CD4-positive, alpha-beta T cell (primary cell): ENCODE measurements at regions not wholly inside any gene's neighbourhood (a gene's known extent, or its start where the extent isn't known, plus 50 kb on each side); places are given as distances from the start of the nearest gene placed in this dataset.

ENCODE experiments used
- ATAC-seq: fragments of 200-7000 bp; cut with Tn5 transposase; one replicate; pipeline ENCODE4 v1.10.0; 2022; ENCODE audit warnings: mild to moderate bottlenecking; ENCODE audit not compliant: poor library complexity
- CTCF ChIA-PET: fragments of 350-600 bp; sonication (Branson Sonifier 250); formaldehyde crosslinking; loops from one replicate; lab custom pipeline; 2021; ENCODE audit warnings: antibody characterized with exemption, inconsistent platforms; lab: Charles Lee
- POLR2A ChIA-PET: fragments of 350-600 bp; sonication (Branson Sonifier 250); formaldehyde crosslinking; loops from one replicate; lab custom pipeline; 2021; ENCODE audit warnings: antibody characterized with exemption, inconsistent platforms; lab: Charles Lee
- DNase-seq, 14 experiments: peaks; one replicate each; pipeline ENCODE4 v3.0.0-alpha.2; 2013 to 2020; ENCODE audit warnings: mixed read lengths in 2 of 14
- H3K27ac ChIP-seq, 2 donors: one replicate each; pipeline versions ENCODE4 v1.5.1 to v1.7.0; 2013; ENCODE audit warnings: low read length in 2 of 2, low read depth in 1 of 2, mild to moderate bottlenecking in 1 of 2
- H3K27me3 ChIP-seq, 2 experiments: 1 replicate in 1 of 2; 2 replicates in 1 of 2; pipeline versions ENCODE4 v1.6.1 to v1.7.0; 2013; ENCODE audit warnings: low read length in 2 of 2, control low read depth in 1 of 2, mild to moderate bottlenecking in 1 of 2, moderate library complexity in 1 of 2; ENCODE audit not compliant: insufficient read depth in 2 of 2, control insufficient read depth in 1 of 2
- H3K36me3 ChIP-seq: one replicate; pipeline ENCODE4 v1.6.1; 2013; ENCODE audit warnings: low read length, control low read depth; ENCODE audit not compliant: insufficient read depth
- H3K4me1 ChIP-seq: one replicate; pipeline ENCODE4 v1.6.1; 2013; ENCODE audit warnings: low read length, control low read depth; ENCODE audit not compliant: insufficient read depth
- H3K4me3 ChIP-seq: one replicate; pipeline ENCODE4 v1.5.1; 2013; ENCODE audit warnings: mild to moderate bottlenecking, low read length, moderate library complexity
- H3K9me3 ChIP-seq, 2 experiments: 1 replicate in 1 of 2; 2 replicates in 1 of 2; pipeline versions ENCODE4 v1.6.1 to v1.7.0; 2013; ENCODE audit warnings: low read length in 2 of 2, mild to moderate bottlenecking in 2 of 2, control low read depth in 1 of 2, moderate library complexity in 1 of 2; ENCODE audit not compliant: control insufficient read depth in 1 of 2, insufficient read depth in 1 of 2
- H3K27ac Mint-ChIP-seq: one replicate; pipeline ENCODE4 v1.8.0; 2020; ENCODE audit warnings: mixed read lengths
- H3K27me3 Mint-ChIP-seq: one replicate; pipeline ENCODE4 v1.8.0; 2021; ENCODE audit warnings: mixed read lengths
- H3K36me3 Mint-ChIP-seq: one replicate; pipeline ENCODE4 v1.8.0; 2021; ENCODE audit warnings: low read depth, mixed read lengths
- H3K4me1 Mint-ChIP-seq: one replicate; pipeline ENCODE4 v1.8.0; 2021; ENCODE audit warnings: low read depth, mixed read lengths
- H3K4me3 Mint-ChIP-seq: one replicate; pipeline ENCODE4 v1.8.0; 2020; ENCODE audit warnings: mild to moderate bottlenecking, mixed read lengths
- H3K9me3 Mint-ChIP-seq: one replicate; pipeline ENCODE4 v1.8.0; 2020; ENCODE audit warnings: mixed read lengths
- intact Hi-C, 2 experiments: fragments of 100-400 bp; cut with DNase I in 1 of 2; cut with micrococcal nuclease in 1 of 2; formaldehyde crosslinking; loops; one replicate each; pipeline versions ENCODE4 v1.15.1 to v1.9.0; 2023 to 2025; cut with DNase I, micrococcal nuclease
- TF ChIP-seq, protein P1 (sequence below): fragments of 200-600 bp; IDR thresholded peaks from one replicate; pipeline ENCODE4 v1.8.0; 2022; ENCODE audit warnings: antibody characterized with exemption, mild to moderate bottlenecking

GRCh38 chr2:143934626-143935481 is 585.1 kb downstream of the ZEB2 start:
- ChIA-PET CTCF (no interaction called here), POLR2A (no interaction called here)
- TF ChIP-seq, protein P1, sequence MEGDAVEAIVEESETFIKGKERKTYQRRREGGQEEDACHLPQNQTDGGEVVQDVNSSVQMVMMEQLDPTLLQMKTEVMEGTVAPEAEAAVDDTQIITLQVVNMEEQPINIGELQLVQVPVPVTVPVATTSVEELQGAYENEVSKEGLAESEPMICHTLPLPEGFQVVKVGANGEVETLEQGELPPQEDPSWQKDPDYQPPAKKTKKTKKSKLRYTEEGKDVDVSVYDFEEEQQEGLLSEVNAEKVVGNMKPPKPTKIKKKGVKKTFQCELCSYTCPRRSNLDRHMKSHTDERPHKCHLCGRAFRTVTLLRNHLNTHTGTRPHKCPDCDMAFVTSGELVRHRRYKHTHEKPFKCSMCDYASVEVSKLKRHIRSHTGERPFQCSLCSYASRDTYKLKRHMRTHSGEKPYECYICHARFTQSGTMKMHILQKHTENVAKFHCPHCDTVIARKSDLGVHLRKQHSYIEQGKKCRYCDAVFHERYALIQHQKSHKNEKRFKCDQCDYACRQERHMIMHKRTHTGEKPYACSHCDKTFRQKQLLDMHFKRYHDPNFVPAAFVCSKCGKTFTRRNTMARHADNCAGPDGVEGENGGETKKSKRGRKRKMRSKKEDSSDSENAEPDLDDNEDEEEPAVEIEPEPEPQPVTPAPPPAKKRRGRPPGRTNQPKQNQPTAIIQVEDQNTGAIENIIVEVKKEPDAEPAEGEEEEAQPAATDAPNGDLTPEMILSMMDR: no peak
- DNase-seq: no peak
- Mint-ChIP-seq H3K9me3 (no peaks in the 10 kb centered on the region), H3K27me3 (peaks cover 69% of the 10 kb centered on the region), H3K36me3 (no peaks in the 10 kb centered on the region), H3K27ac (no peak overlapping the region), H3K4me3 (no peak overlapping the region), H3K4me1 (peaks cover 16% of the 10 kb centered on the region)
- Histone ChIP-seq H3K36me3 (no peaks in the 10 kb centered on the region), H3K9me3 (peaks cover 0 to 4% of the 10 kb centered on the region in 2 experiments), H3K4me1 (peaks cover 7% of the 10 kb centered on the region), H3K4me3 (no peak overlapping the region), H3K27ac (no peak overlapping the region), H3K27me3 (peaks cover 9 to 26% of the 10 kb centered on the region in 2 experiments)
- ATAC-seq: no peak
- intact Hi-C loops: no loop called here

DNA sequence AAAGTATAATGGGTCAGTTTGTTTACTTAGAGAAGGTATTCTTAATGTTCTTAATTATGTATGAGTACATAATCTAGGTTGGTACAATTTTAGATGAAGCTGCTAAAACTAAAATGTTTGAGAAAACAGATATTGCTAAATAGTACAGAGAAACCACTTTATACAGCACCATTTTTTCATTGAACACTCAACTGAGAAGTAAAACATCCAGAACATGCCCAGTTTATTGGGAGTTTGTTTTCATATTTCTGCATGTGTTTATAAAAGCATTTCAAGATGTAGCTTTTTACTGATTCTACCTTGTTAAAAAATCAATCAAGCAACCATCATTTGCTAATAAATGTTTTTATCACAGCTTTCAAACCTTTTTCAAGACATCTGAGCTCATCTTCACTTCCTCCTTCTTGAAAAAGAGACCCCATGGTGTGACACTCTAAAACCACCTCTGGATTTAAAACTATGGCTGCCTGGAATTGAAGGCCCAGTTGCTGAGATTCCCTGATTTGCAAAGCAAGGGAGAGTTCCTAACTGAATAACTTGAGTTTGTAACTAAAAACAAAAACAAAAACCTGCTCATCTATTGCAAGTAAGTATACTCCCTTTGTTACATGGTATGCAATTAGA is 585.9 kb downstream of the ZEB2 start:
- no peak overlapping the region for H3K27ac Mint-ChIP-seq
- TF ChIP-seq, protein P1: no peak
- DNase-seq (no peak), ATAC-seq (no peak)
- intact Hi-C loops: no loop called here
- H3K4me1 Mint-ChIP-seq: peaks cover 16% of the 10 kb centered on the region
- no peak overlapping the region for H3K4me3 Mint-ChIP-seq
- Histone ChIP-seq H3K27me3 (peaks cover 8 to 23% of the 10 kb centered on the region in 2 experiments), H3K27ac (no peak overlapping the region), H3K36me3 (no peaks in the 10 kb centered on the region), H3K9me3 (peaks cover 0 to 4% of the 10 kb centered on the region in 2 experiments), H3K4me3 (no peak overlapping the region), H3K4me1 (peaks cover 7% of the 10 kb centered on the region)
- H3K9me3 Mint-ChIP-seq: no peaks in the 10 kb centered on the region
- H3K36me3 Mint-ChIP-seq: no peaks in the 10 kb centered on the region
- H3K27me3 Mint-ChIP-seq: peaks cover 61% of the 10 kb centered on the region
- ChIA-PET CTCF (no interaction called here), POLR2A (no interaction called here)

GRCh38 chr2:143930891-143931290 is 589.0 kb downstream of the ZEB2 start:
- ChIA-PET POLR2A (no interaction called here), CTCF (no interaction called here)
- no peaks in the 10 kb centered on the region for H3K9me3 ChIP-seq
- H3K4me1 ChIP-seq: no peaks in the 10 kb centered on the region
- Mint-ChIP-seq H3K27me3 (peaks cover 49% of the 10 kb centered on the region), H3K4me1 (no peaks in the 10 kb centered on the region), H3K4me3 (no peak overlapping the region), H3K27ac (no peak overlapping the region), H3K9me3 (no peaks in the 10 kb centered on the region), H3K36me3 (no peaks in the 10 kb centered on the region)
- TF ChIP-seq, protein P1: no peak
- no peak overlapping the region for H3K4me3 ChIP-seq
- no peaks in the 10 kb centered on the region for H3K36me3 ChIP-seq
- DNase-seq: no peak
- intact Hi-C loops: no loop called here
- peaks cover 0 to 11% of the 10 kb centered on the region in 2 experiments for H3K27me3 ChIP-seq
- ATAC-seq: no peak
- H3K27ac ChIP-seq: no peak overlapping the region
